ENCODE measurements at regions not wholly inside any gene's neighbourhood (a gene's known extent, or its start where the extent isn't known, plus 50 kb on each side); places are given as distances from the start of the nearest gene placed in this dataset.

- no peak for DNase-seq (ENCODE audit: low spot score)
Measured at GRCh38 chr3:130569461-130570365, 52.7 kb downstream of the COL6A6 start.

GRCh38 chr3:130572769-130573168 is 55.8 kb downstream of the COL6A6 start:
- no peak for DNase-seq (ENCODE audit: low spot score)

GRCh38 chr3:130576375-130577266 is 59.6 kb downstream of the COL6A6 start:
- DNase-seq (ENCODE audit: low spot score), result peak; percentile 56

- no peak for DNase-seq (ENCODE audit: low spot score)
Measured at GRCh38 chr3:130582457-130583153, 65.6 kb downstream of the COL6A6 start.

GRCh38 chr3:130594749-130595148 is 77.8 kb downstream of the COL6A6 start:
- DNase-seq (ENCODE audit: low spot score), result peak; percentile 90

GRCh38 chr3:130596484-130596883 is 79.5 kb downstream of the COL6A6 start:
- DNase-seq (ENCODE audit: low spot score), result no peak

GRCh38 chr3:130601442-130601971 is 84.5 kb downstream of the COL6A6 start:
- DNase-seq (ENCODE audit: low spot score), result peak; percentile 39

- no peak for DNase-seq (ENCODE audit: low spot score)
Measured at GRCh38 chr3:130604806-130605205, 87.8 kb downstream of the COL6A6 start.

GRCh38 chr3:130606336-130606735 is 89.4 kb downstream of the COL6A6 start:
- DNase-seq (ENCODE audit: low spot score), result no peak

GRCh38 chr3:130607553-130608154 is 90.7 kb downstream of the COL6A6 start:
- DNase-seq (ENCODE audit: low spot score), result no peak

- no peak for DNase-seq (ENCODE audit: low spot score)
Measured at GRCh38 chr3:130609166-130609979, 92.4 kb downstream of the COL6A6 start.

- no peak for DNase-seq (ENCODE audit: low spot score)
Measured at GRCh38 chr3:130619196-130619595, 102.2 kb downstream of the COL6A6 start.

- DNase-seq (ENCODE audit: low spot score), result no peak
Measured at GRCh38 chr3:130621824-130622223, 104.8 kb downstream of the COL6A6 start.

GRCh38 chr3:130626049-130626448 is 109.1 kb downstream of the COL6A6 start:
- peak; percentile 18 for DNase-seq (ENCODE audit: low spot score)

- no peak for DNase-seq (ENCODE audit: low spot score)
Measured at GRCh38 chr3:130627143-130627855, 110.3 kb downstream of the COL6A6 start.

- DNase-seq (ENCODE audit: low spot score), result no peak
Measured at GRCh38 chr3:130627882-130628281, 110.9 kb downstream of the COL6A6 start.

Measured in A172 (cell line).